ENCODE measurements at regions not wholly inside any gene's neighbourhood (a gene's known extent, or its start where the extent isn't known, plus 50 kb on each side); places are given as distances from the start of the nearest gene placed in this dataset.

GRCh38 chr12:90122681-90123080 lies 414.0 kb upstream of the ATP2B1 start:
- TF ChIP-seq, protein P1, sequence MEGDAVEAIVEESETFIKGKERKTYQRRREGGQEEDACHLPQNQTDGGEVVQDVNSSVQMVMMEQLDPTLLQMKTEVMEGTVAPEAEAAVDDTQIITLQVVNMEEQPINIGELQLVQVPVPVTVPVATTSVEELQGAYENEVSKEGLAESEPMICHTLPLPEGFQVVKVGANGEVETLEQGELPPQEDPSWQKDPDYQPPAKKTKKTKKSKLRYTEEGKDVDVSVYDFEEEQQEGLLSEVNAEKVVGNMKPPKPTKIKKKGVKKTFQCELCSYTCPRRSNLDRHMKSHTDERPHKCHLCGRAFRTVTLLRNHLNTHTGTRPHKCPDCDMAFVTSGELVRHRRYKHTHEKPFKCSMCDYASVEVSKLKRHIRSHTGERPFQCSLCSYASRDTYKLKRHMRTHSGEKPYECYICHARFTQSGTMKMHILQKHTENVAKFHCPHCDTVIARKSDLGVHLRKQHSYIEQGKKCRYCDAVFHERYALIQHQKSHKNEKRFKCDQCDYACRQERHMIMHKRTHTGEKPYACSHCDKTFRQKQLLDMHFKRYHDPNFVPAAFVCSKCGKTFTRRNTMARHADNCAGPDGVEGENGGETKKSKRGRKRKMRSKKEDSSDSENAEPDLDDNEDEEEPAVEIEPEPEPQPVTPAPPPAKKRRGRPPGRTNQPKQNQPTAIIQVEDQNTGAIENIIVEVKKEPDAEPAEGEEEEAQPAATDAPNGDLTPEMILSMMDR (IDR thresholded peaks at IDR 0.05) = no peak
- no peak for TF ChIP-seq POLR2A (IDR thresholded peaks at IDR 0.05)
